HG03159 (cell line): ENCODE measurements at regions not wholly inside any gene's neighbourhood (a gene's known extent, or its start where the extent isn't known, plus 50 kb on each side); places are given as distances from the start of the nearest gene placed in this dataset.

Source experiments
- ATAC-seq: cut with Tn5 transposase; IDR thresholded peaks from one replicate; pipeline ENCODE4 v1.9.1; 2021; ENCODE audit warnings: mild to moderate bottlenecking, moderate library complexity; ENCODE audit not compliant: unreplicated experiment

DNA sequence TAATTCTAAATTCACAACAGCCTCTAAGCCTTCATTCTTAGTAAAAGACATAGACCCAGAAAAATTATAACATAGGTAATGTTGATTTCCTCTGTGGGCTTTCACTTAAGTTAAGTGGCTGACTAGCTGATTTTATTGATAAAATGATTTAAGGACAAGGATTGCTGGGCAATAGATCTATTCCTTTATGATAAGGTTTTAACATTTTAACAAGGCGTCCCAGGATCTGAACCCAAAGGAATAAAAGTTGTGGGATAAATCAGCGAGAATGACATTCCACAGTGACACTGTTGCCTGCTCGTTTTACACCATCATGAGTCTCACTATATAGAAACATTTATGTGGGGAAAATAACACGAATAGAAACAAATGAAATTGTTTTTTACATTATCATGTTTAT is 1151.0 kb downstream of the ZPLD1 start:
- no peak for ATAC-seq

DNA sequence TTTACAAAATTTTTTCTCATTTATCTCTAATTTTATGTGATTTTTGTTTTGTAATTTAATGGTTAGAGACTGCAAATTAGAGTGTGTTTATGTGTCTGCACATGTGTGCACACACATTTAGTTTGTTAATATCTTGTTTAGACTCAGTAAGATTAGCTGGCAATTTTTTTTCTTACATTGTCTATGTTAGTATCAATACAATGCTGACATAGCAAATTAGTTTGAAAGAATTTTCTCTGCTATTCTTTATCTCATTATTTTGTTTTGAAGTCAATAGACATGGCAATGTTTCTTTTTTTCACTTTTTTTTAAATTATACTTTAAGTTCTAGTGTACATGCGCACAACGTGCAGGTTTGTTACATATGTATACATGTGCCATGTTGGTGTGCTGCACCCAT is 1155.0 kb downstream of the ZPLD1 start:
- no peak for ATAC-seq

DNA sequence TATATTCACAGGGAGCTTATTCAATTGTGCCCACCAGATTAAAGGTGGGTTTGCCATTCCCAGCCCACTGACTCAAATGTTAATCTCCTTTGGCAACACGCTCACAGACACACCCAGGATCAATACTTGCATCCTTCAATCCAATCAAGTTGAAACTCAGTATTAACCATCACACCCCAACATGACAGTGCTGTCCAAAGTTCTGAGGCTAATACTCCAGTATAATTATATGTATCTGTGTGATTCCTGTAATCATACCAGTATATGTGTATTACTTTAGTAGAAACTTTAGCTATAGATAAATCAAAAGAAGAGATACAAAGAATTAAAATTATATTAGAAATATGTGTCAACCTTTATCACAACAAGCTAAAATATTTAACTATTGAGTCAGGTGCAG is 1166.0 kb downstream of the ZPLD1 start:
- ATAC-seq, result no peak

DNA sequence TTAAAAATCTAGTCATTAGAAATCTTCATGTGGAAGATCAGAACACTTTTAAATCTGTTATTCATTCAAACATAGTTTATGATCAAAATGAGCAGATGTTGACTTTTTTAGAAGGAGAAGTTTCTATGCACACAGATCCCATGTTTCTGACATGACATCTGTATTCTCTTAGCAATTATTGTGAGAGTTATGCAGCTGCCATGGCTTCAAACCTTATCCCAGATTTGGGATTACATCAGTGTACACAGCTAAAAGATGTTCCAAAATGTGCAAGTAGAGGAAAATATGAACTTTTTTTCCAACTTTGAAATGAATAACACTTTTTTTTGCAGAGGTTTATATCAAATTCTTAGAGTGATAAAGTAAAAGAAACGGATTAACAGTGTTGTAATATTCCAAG is 1166.9 kb downstream of the ZPLD1 start:
- no peak for ATAC-seq

DNA sequence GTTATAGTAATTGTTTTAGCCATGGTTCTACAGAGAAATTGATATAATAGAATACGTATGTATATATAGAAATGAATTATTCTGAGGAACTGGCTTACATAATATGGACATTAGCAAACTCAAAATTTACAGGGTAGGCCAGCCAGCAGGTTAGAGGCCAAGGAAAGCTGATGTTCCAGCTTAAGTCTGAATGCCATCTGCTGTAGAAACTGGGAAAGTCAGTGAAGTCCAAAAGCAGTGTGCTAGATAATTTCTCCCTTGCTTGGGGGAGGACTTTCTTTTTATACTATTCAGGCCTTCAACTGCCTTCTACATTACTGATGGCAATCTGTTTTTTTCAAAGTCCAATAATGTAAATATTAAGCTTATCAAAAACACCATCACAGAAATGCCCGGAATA is 1174.7 kb downstream of the ZPLD1 start:
- ATAC-seq, result no peak

DNA sequence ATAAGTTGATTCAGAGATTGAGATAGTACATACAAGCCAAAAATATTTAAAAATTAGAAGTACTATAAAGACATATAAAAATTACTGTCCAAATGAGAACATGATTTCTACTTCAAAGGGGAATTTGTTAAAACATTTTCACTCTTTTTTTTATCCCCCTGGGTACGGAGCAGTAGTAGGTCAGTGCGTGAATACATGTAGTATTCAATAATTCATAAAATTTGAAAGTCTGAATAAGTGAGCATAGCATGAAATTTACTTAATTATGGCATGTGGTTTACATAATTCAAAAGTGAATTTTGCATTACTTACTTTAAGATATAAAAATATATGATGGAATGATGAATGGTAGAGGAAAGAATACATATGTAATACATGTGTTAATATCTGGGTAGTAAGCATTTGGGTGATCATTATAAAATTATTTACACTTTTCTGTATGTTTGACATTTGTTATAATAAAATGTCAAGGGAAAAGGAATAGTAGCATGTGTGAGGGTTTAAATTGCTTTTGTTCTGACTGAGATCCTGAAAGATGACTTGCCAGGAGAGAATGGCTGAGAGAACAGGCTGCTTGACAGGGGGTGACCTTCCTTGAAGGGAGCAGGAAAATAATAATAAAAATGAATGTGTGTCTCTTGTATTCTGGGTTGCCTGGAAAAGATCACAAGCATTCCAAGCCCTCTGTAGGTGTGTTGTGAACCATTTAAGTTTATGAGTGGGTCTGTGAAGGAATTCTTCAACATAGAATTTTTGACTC is 1178.8 kb downstream of the ZPLD1 start:
- no peak for ATAC-seq

DNA sequence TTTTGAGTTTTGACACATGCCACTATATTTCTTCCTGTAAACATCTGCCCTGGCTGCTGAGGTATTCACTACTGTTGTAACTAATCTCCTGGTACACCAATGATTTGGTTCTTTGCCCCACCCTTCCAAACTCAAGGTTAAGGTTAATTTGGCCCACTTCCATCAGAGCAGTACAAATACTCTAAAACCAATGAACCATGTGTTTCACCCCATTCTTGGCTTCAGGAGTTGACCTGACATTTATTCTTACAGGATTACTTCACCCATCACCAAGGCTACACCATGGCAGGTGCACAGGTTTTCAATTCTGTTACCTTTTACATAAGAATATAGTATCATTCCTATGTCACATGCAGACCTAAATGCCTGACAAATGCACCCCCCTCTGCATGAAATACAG is 1179.9 kb downstream of the ZPLD1 start:
- no peak for ATAC-seq

DNA sequence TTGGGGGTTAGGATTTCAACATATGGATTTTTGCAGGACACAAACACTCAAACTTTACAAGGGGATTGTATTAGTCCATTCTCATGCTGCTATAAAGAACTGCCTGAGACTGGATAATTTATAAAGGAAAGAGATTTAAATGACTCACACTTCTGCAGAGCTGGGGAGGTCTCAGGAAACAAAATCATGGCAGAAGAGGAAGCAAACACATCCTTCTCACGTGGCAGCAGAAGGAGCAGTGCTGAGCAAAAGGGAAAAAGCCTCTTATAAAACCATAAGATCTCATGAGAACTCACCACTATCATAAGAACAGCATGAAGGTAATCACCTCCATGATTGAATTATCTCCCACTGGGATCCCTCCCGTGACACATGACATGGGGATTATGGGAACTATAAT is 1183.1 kb downstream of the ZPLD1 start:
- no peak for ATAC-seq

DNA sequence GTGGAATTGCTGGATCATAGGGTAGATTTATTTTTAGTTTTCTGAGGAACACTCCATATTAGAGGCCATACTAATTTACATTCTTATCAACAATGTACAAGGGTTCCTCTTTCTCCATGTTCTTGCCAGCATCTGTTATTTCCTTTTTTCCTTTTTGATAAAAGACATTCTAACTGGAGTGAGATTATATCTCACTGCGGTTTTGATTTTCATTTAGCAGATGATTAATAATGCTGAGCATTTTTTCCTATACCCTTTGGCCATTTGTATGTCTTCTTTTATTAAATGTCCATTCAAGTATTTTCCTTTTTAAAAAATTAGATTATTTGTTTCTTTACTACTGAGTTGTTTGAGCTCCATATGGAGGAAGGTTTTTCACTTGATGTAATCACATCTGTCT is 1189.5 kb downstream of the ZPLD1 start:
- ATAC-seq, result no peak

DNA sequence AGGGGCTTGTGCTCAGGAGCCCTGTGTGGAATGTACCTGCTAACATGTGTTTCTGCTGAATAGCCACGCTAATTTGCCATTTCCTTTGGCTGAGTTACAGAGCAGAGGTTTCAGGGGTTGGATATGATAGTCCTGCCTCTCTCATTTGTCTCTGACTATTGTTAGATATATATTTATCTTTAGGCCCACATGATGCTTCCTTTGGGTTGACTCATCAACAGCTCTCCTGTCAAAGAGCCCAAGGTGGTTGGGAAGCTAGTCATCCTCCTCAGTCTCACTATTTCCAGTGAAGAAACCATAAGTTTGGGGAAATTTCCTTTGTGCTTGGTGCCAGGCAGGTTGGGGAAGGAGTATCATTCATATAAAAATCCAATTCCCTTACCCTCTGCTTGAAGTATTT is 1194.6 kb downstream of the ZPLD1 start:
- ATAC-seq, result no peak

DNA sequence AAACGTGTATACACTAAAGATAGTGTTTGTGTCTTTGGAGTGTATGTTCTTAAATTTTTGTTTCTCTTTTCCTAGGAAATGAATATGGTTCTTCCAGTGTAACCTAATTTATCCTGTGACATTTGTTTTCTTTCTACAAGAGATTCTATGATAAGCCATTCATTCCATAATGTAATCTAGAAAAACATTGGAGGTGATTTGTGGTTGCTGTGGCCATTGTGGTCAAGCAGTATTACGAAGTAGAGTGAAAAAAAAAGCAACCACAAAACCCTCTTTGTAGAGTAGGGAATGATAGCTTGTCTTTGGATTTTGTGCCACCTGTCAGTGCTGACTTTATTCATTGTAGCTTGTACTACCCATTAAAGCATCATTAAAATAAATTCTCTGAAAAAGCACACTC is 1209.6 kb downstream of the ZPLD1 start:
- no peak for ATAC-seq

DNA sequence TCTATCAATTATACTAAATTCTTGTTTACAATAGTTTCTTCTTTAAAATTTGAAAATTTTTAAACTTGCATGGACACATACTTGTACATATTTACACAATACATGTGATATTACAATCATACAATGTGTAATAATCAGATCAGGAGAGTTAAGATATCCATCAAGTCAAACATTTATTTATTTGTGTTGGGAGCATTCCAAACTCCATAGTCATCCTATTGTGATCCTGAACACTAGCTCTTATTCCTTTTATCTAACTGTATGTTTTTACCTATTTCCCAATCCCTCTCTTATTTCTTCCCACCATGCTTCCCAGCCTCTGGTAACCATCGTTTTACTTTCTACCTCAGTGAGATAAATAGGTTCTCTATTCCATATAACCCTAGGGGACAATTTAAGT is 1219.2 kb downstream of the ZPLD1 start:
- no peak for ATAC-seq

DNA sequence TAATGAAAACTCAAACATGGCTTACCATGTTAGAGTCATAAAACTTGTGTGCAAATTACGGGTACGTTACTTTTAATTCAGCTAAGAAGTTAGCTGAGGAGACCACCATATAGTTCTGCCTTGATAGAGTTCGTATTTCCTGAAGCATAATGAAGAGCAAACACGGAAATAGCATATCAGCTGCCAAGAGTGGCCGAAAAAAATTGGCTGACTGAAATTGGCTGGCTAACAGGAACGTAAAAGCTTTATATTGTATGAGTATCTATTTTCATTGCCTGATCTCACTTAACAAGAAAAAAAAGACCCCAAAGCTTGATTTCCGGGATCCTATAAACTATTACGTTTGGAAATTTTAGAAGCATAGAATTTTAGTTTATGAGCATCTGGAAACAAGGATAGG is 1222.9 kb downstream of the ZPLD1 start:
- ATAC-seq, result no peak

DNA sequence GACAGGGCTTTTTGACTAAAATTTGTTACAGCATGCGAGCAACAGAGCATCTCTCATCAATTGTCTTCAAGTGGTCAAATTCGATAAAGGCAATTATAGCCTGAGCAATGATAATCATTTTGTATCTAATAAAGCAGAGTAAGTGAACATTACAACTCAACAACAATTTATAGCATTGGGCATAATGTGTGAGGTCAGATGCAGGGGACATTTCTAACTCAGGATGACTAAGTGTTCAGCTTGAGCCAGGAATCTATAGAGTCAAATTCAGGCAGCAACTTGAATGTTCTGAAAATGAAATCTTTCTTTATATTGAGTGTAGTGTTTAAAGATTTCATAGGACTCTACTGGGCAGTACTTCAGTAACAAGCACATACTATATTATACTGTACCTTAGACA is 1226.0 kb downstream of the ZPLD1 start:
- no peak for ATAC-seq

DNA sequence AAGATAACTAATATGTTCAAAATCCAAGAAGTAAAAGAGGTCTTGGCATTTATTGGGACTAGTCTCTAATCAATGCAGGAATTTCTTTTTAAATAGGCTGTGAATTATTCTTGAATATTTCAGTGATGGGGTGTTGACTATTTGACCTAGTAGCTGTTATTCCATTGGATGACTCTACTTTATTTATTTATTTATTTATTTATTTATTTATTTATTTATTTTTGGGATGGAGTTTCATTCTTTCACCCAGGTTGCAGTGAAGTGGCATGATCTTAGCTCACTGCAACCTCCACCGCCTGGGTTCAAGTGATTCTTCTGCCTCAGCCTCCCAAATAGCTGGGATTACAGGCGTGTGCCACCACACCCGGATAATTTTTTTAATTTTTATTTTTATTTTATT is 1227.8 kb downstream of the ZPLD1 start:
- no peak for ATAC-seq

DNA sequence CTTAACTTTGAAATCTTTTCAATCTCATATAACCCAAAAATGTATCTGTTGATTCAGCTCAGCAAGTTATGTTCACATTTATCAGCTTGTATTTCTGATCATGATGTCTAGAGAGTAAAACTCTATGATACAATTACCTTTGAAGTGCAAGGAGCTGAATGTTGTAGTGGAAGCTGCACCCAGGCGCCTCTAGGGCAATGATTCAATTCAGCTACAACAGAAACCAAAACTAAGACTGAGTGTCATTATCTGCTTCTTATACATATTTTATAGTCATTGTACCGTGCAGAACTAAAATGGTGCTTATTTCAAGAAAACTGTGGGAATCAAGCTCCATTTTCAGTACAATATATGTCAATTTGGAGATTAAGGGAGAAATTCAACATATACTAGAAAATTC is 1237.5 kb downstream of the ZPLD1 start:
- ATAC-seq, result no peak

DNA sequence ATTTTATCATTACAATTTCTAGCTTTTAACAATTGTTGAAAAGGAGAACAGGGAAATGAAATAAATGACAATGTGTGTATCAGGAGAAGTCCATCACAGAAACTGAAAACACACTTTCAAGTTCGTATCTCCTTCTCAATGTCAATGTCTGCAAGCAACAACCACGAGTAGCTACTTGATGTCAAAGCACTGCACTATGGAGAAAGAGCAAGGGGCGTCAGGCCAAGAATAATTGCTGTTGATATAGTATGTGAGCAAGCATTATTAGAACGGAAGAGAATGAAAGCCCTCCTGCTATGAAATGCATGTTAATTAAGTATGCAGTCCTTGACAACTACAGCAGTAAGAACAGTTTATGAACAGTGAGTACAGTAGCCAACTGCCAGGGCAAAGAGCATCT is 1250.1 kb downstream of the ZPLD1 start:
- no peak for ATAC-seq

DNA sequence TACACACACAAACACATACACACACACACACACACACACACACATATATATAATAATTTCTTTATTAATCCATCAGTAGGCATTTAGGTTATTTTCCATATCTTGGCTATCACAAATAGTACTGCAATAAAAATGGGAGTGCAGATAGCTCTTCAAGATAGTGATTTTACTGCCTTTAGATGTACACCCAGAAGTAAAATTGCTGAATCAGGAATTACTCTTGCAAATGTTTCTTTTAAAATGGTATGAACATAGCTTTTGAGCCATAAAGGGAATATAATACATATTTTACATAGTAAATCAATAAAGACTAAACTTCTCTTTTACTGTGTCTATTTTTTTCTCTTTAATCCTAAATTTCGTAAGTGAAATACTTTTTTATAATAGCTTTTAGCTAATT is 1251.1 kb downstream of the ZPLD1 start:
- no peak for ATAC-seq

DNA sequence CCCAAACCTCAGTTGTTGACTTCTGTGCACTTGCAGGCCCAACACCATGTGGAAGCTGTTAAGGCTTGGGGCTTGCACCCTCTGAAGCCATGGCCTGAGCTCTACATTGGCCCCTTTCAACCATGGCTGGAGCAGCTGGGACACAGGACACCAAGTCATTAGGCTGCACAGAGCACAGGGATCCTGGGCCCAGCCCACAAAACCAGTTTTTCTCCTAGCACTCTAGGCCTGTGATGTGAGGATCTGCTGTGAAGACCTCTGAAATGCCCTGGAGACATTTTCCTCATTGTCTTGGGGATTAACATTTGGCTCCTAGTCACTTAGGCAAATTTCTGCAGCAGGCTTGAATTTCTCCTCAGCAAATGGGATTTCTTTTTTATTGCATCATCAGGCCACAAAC is 1255.7 kb downstream of the ZPLD1 start:
- ATAC-seq, result no peak

DNA sequence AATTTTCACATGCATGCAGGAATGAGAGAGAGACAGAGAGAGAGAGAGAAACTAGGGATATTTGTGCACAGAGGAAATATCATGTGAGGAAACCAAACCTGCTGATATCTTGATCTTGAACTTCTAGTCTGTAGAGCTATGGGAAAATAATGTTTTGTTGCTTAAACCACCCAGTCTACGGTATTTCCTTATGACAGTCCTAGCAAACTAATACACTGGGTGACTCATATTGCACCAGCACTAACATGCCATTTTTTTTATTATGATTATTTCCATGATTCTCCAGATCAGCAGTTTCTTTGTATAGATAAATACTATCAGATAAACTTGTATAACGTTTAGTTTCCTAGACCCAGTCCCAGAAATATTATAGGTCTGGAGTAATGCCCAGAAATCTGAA is 1259.0 kb downstream of the ZPLD1 start:
- ATAC-seq, result no peak

DNA sequence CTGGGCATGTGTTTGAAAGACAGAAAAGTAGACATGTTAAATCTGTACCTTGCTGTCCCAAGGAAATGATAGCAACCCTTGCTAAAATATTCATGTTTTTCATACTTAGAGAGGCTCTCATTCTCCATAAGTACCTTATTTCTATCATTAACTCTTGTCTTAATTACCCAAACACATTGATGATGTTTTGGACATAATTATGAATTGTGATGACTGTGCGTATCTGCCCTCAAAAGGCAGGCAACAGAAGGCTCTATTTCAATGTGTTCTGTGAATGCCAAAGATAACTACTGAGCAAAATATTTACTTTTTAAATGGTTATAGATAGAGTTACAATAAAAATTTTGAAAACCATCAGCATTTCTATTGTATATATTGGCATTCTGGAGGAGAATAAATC is 1263.8 kb downstream of the ZPLD1 start:
- no peak for ATAC-seq

DNA sequence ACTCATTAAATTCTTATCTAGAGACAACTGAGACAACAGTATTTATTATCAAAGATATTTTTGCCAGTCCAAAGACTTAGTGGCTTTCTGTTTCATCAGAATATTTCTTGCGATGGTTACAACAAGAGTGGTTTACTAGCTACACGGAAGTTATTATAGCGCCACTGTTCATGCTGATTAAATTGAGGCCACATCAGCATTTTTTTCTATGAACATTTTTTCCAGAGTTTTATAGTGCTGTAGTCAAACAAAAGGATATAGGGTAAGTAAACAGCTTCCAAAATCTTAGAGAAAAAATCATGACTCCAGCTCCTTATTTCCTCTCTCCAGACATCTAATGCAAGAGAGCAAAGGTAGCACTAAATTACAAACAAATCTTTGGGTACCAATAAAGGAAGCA is 1264.4 kb downstream of the ZPLD1 start:
- ATAC-seq, result no peak

DNA sequence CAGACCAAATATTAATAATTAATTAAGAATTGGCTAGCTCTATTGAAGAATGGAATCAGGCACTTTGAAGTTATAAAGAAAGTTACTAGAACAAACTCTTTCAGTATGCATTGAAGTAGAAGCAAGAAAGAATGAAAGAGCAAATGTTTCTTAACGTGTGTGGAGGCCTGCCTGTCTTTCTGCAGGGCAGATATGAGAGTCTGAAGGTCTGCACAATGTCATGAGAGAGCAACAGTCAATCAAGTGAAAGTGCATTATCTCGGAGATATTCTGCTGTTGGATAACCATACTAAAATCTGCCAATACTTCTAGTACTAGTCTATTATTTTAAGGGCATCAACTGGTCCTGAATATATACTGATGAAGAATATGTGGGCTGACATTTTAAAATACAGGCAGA is 1270.8 kb downstream of the ZPLD1 start:
- no peak for ATAC-seq
